ENCODE measurements at regions not wholly inside any gene's neighbourhood (a gene's known extent, or its start where the extent isn't known, plus 50 kb on each side); places are given as distances from the start of the nearest gene placed in this dataset.

DNA sequence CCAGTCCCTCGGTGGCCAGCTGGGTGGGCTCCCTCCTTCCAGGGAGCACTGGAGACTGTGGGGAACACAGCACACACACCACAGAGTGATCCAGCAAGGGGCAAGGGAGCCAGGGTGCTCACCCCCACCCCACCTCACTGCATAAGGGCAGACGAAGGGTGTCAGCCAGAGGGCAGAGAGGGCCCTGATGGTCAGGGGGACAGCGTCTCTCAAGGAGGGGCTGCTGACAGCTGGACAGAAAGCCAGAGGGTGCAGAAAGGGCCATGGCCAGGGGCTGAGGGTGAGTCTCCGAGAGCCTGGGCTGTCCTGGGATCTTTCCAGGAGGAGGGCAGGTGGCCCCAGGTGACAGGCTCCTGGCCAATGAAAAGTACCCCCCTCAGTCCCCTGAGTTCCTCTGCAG is 73.4 kb upstream of the PMEPA1 start:
- H3K27me3 Mint-ChIP-seq (ENCODE audit: insufficient read depth, low read depth, poor library complexity): peaks cover 4% of the 10 kb centered on the region
- no peak overlapping the region for H3K4me3 Mint-ChIP-seq
- no peak overlapping the region for H3K4me2 ChIP-seq
- no peak overlapping the region for H3K27ac ChIP-seq (ENCODE audit: low read depth)
- no peaks in the 10 kb centered on the region for H3K9me3 Mint-ChIP-seq
- H3K4me1 ChIP-seq (ENCODE audit: insufficient read depth): peaks cover 5% of the 10 kb centered on the region; the same call in 1 of the 2 replicates
- no peaks in the 10 kb centered on the region for H3K36me3 ChIP-seq (ENCODE audit: insufficient read depth)
- no peak overlapping the region for H3K4me3 ChIP-seq
- no peak for TF ChIP-seq REST (IDR thresholded peaks at IDR 0.05; ENCODE audit: unreplicated experiment)
- no peak for TF ChIP-seq EZH2 (IDR thresholded peaks at IDR 0.05; ENCODE audit: low read depth, unreplicated experiment)
- no peak for TF ChIP-seq ZNF331 (CRISPR knock-in tag; IDR thresholded peaks at IDR 0.05; ENCODE audit: low read depth)
- no peak for TF ChIP-seq ZNF462 (CRISPR knock-in tag; IDR thresholded peaks at IDR 0.05)
- no peak for TF ChIP-seq EZH2phosphoT487 (IDR thresholded peaks at IDR 0.05; ENCODE audit: unreplicated experiment)
- TF ChIP-seq, protein P1, sequence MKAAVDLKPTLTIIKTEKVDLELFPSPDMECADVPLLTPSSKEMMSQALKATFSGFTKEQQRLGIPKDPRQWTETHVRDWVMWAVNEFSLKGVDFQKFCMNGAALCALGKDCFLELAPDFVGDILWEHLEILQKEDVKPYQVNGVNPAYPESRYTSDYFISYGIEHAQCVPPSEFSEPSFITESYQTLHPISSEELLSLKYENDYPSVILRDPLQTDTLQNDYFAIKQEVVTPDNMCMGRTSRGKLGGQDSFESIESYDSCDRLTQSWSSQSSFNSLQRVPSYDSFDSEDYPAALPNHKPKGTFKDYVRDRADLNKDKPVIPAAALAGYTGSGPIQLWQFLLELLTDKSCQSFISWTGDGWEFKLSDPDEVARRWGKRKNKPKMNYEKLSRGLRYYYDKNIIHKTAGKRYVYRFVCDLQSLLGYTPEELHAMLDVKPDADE (IDR thresholded peaks at IDR 0.05): no peak
- TF ChIP-seq ZNF114 (CRISPR knock-in tag; IDR thresholded peaks at IDR 0.05): no peak
- TF ChIP-seq POLR2AphosphoS5 (IDR thresholded peaks at IDR 0.05; ENCODE audit: low read depth): no peak
- no peak for TF ChIP-seq CREB1 (CRISPR knock-in tag; IDR thresholded peaks at IDR 0.05; ENCODE audit: low read depth)
- no peak for TF ChIP-seq NANOG (IDR thresholded peaks at IDR 0.05; ENCODE audit: borderline replicate concordance)
- TF ChIP-seq JUNB (IDR thresholded peaks at IDR 0.05; ENCODE audit: unreplicated experiment): no peak
- no peak for TF ChIP-seq CTCF (conservative IDR thresholded peaks at IDR 0.05; ENCODE audit: low read depth in 2 of 2)
- no peak for TF ChIP-seq STAT1 (IDR thresholded peaks at IDR 0.05; ENCODE audit: unreplicated experiment)
- H3K36me3 Mint-ChIP-seq (ENCODE audit: low read depth): no peaks in the 10 kb centered on the region
- H4K20me1 ChIP-seq (replicated peaks; ENCODE audit: insufficient read depth): no peaks in the 10 kb centered on the region
- DNase-seq (ENCODE audit: low spot score) (no peak), ATAC-seq (no peak)
- no peak overlapping the region for H2AFZ ChIP-seq
- H3K27me3 ChIP-seq (ENCODE audit: insufficient read depth): no peaks in the 10 kb centered on the region
- no peak overlapping the region for H3K27ac Mint-ChIP-seq
- peaks cover 7% of the 10 kb centered on the region for H3K4me1 Mint-ChIP-seq
- no peaks in the 10 kb centered on the region for H3K79me2 ChIP-seq (replicated peaks; ENCODE audit: insufficient read depth)
- H3F3A ChIP-seq (replicated peaks; ENCODE audit: low read depth): no peaks in the 10 kb centered on the region
- H3K9me2 ChIP-seq (ENCODE audit: insufficient read depth): peaks cover 6% of the 10 kb centered on the region; the same call in 1 of the 2 replicates
